CD14-positive monocyte (primary cell): ENCODE measurements at regions not wholly inside any gene's neighbourhood (a gene's known extent, or its start where the extent isn't known, plus 50 kb on each side); places are given as distances from the start of the nearest gene placed in this dataset.
A peak's percentile ranks its signal among the peaks of the same experiment; 100 is the strongest.

Experiments
- DNase-seq, 3 donors: peaks; one replicate each; pipeline ENCODE4 v3.0.0-alpha.2; 2011 to 2022
- H2AFZ ChIP-seq: 2 replicates; pipeline ENCODE4 v1.6.0; 2012; ENCODE audit warnings: mild to moderate bottlenecking, low read depth, low read length, inconsistent platforms; ENCODE audit not compliant: insufficient read depth, poor library complexity, severe bottlenecking
- H3K27ac ChIP-seq, 2 donors: 1 replicate in 1 of 2; 2 replicates in 1 of 2; pipeline ENCODE4 v1.5.1; 2012 to 2013; ENCODE audit warnings: low read length in 2 of 2, control low read depth in 1 of 2, inconsistent platforms in 1 of 2, low read depth in 1 of 2, mild to moderate bottlenecking in 1 of 2
- H3K27me3 ChIP-seq, 2 donors: one replicate each; pipeline versions ENCODE4 v1.6.0 to v1.6.1; 2011 to 2013; ENCODE audit warnings: low read length in 2 of 2; ENCODE audit not compliant: control insufficient read depth in 2 of 2, insufficient read depth in 2 of 2
- H3K36me3 ChIP-seq, 2 donors: replicated peaks in 1 of 2; 1 replicate in 1 of 2; 2 replicates in 1 of 2; pipeline versions ENCODE4 v1.5.1 to v1.6.1; 2012 to 2013; ENCODE audit warnings: low read length in 2 of 2, control low read depth in 1 of 2, inconsistent platforms in 1 of 2, mild to moderate bottlenecking in 1 of 2; ENCODE audit not compliant: insufficient read depth in 2 of 2, control insufficient read depth in 1 of 2
- H3K4me1 ChIP-seq, 2 donors: 1 replicate in 1 of 2; 2 replicates in 1 of 2; pipeline versions ENCODE4 v1.5.1 to v1.6.1; 2012 to 2013; ENCODE audit warnings: low read length in 2 of 2, control low read depth in 1 of 2, inconsistent platforms in 1 of 2, mild to moderate bottlenecking in 1 of 2, moderate library complexity in 1 of 2; ENCODE audit not compliant: insufficient read depth in 2 of 2, control insufficient read depth in 1 of 2
- H3K4me2 ChIP-seq: replicated peaks from 2 replicates; pipeline ENCODE3; 2012; ENCODE audit warnings: low read length, moderate library complexity, mild to moderate bottlenecking; ENCODE audit not compliant: poor library complexity, severe bottlenecking; ENCODE audit errors: extremely low read depth
- H3K4me3 ChIP-seq, 3 experiments: fragments of 200-600 bp in 1 of 3; sonication (generic) in 1 of 3; replicated peaks in 1 of 3; 1 replicate in 2 of 3; 2 replicates in 1 of 3; pipeline ENCODE4 v1.5.1; 2011 to 2013; ENCODE audit warnings: low read length in 3 of 3, mild to moderate bottlenecking in 3 of 3, control low read depth in 2 of 3, low read depth in 2 of 3, inconsistent platforms in 1 of 3, moderate library complexity in 1 of 3
- H3K79me2 ChIP-seq: 2 replicates; pipeline ENCODE4 v1.6.0; 2012; ENCODE audit warnings: mild to moderate bottlenecking, control low read depth, inconsistent platforms, low read length, moderate library complexity; ENCODE audit not compliant: insufficient read depth
- H3K9ac ChIP-seq: 2 replicates; pipeline ENCODE4 v1.6.0; 2017; ENCODE audit warnings: low read length, mild to moderate bottlenecking; ENCODE audit not compliant: insufficient read depth, poor library complexity, severe bottlenecking
- H3K9me3 ChIP-seq, 2 donors: replicated peaks in 1 of 2; 1 replicate in 1 of 2; 2 replicates in 1 of 2; pipeline versions ENCODE4 v1.5.1 to v1.6.1; 2012 to 2013; ENCODE audit warnings: low read length in 2 of 2, control low read depth in 1 of 2; ENCODE audit not compliant: control insufficient read depth in 1 of 2, insufficient read depth in 1 of 2
- H4K20me1 ChIP-seq: 2 replicates; pipeline ENCODE4 v1.6.0; 2012; ENCODE audit warnings: mild to moderate bottlenecking, low read length, control low read depth, moderate library complexity; ENCODE audit not compliant: insufficient read depth
- H3K27ac Mint-ChIP-seq, 7 donors: one replicate each; pipeline ENCODE4 v1.8.0; 2020; ENCODE audit warnings: mild to moderate bottlenecking in 7 of 7, mixed read lengths in 7 of 7, moderate library complexity in 6 of 7, inconsistent platforms in 2 of 7
- H3K27me3 Mint-ChIP-seq, 3 donors: one replicate each; pipeline ENCODE4 v1.8.0; 2021 to 2022; ENCODE audit warnings: low read depth in 3 of 3, mild to moderate bottlenecking in 3 of 3, mixed read lengths in 3 of 3, moderate library complexity in 3 of 3, inconsistent platforms in 1 of 3
- H3K36me3 Mint-ChIP-seq, 2 donors: one replicate each; pipeline ENCODE4 v1.8.0; 2020; ENCODE audit warnings: mixed read lengths in 2 of 2, inconsistent platforms in 1 of 2, mild to moderate bottlenecking in 1 of 2
- H3K4me1 Mint-ChIP-seq: one replicate; pipeline ENCODE4 v1.8.0; 2020; ENCODE audit warnings: mild to moderate bottlenecking, mixed read lengths
- H3K4me3 Mint-ChIP-seq, 2 donors: one replicate each; pipeline ENCODE4 v1.8.0; 2020; ENCODE audit warnings: mild to moderate bottlenecking in 2 of 2, mixed read lengths in 2 of 2, moderate library complexity in 1 of 2
- H3K9me3 Mint-ChIP-seq, 7 donors: one replicate each; pipeline ENCODE4 v1.8.0; 2020 to 2022; ENCODE audit warnings: mixed read lengths in 7 of 7, mild to moderate bottlenecking in 6 of 7, moderate library complexity in 6 of 7, inconsistent platforms in 2 of 7
- WGBS: methylation state at CpG from one replicate; pipeline ENCODE4 v1.1.5; 2013; ENCODE audit warnings: missing lambda C conversion rate; ENCODE audit not compliant: insufficient coverage; 5-methylcytosine and 5-hydroxymethylcytosine counted together
- intact Hi-C, 2 donors: fragments of 100-400 bp; cut with micrococcal nuclease; formaldehyde crosslinking; loops; one replicate each; pipeline versions ENCODE4 v1.15.0 to v1.15.1; 2023
- TF ChIP-seq, protein P1 (sequence below): fragments of 200-600 bp; IDR thresholded peaks from one replicate; pipeline ENCODE4 v1.8.0; 2022; ENCODE audit warnings: antibody characterized with exemption, mild to moderate bottlenecking

DNA sequence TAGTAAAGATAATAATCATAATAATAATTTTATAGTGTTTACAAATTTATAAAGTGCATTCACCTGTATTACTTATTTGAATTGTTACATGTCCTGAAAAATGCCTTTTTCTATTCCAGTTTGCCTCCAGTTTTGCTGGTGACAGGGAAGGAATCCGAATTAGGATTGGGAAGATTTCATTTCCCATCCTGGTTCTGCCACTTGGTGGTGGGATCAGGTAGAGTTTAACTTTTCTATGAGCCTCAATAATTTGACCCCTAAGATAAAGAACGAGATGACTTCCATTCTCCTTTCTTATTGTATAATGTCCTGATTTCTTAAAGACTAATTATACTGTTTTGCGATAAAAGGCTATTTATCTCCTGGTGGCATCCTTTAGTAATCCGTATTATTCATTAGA lies 1090.9 kb downstream of the RAPGEF2 start:
- H3K9me3 Mint-ChIP-seq = peaks cover 0 to 15% (median 2%) of the 10 kb centered on the region in 7 donors
- Histone ChIP-seq H3K9ac (no peak overlapping the region), H3K4me1 (no peaks in the 10 kb centered on the region), H3K27me3 (no peaks in the 10 kb centered on the region), H3K4me2 (no peak overlapping the region), H4K20me1 (no peaks in the 10 kb centered on the region), H3K4me3 (no peak overlapping the region), H3K36me3 (no peaks in the 10 kb centered on the region), H3K27ac (no peak overlapping the region), H3K9me3 (peaks cover 0 to 5% of the 10 kb centered on the region in 2 donors), H3K79me2 (no peaks in the 10 kb centered on the region), H2AFZ (no peak overlapping the region)
- no peak overlapping the region for H3K27ac Mint-ChIP-seq
- H3K36me3 Mint-ChIP-seq = no peaks in the 10 kb centered on the region
- H3K4me1 Mint-ChIP-seq = no peaks in the 10 kb centered on the region
- intact Hi-C loops = no loop called here
- H3K27me3 Mint-ChIP-seq = peaks cover 0 to 1% (median 1%) of the 10 kb centered on the region in 3 donors
- TF ChIP-seq, protein P1, sequence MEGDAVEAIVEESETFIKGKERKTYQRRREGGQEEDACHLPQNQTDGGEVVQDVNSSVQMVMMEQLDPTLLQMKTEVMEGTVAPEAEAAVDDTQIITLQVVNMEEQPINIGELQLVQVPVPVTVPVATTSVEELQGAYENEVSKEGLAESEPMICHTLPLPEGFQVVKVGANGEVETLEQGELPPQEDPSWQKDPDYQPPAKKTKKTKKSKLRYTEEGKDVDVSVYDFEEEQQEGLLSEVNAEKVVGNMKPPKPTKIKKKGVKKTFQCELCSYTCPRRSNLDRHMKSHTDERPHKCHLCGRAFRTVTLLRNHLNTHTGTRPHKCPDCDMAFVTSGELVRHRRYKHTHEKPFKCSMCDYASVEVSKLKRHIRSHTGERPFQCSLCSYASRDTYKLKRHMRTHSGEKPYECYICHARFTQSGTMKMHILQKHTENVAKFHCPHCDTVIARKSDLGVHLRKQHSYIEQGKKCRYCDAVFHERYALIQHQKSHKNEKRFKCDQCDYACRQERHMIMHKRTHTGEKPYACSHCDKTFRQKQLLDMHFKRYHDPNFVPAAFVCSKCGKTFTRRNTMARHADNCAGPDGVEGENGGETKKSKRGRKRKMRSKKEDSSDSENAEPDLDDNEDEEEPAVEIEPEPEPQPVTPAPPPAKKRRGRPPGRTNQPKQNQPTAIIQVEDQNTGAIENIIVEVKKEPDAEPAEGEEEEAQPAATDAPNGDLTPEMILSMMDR = no peak
- WGBS = 100% methylated on average over 1 of the region's 4 CpGs
- no peak overlapping the region for H3K4me3 Mint-ChIP-seq
- DNase-seq = no peak

DNA sequence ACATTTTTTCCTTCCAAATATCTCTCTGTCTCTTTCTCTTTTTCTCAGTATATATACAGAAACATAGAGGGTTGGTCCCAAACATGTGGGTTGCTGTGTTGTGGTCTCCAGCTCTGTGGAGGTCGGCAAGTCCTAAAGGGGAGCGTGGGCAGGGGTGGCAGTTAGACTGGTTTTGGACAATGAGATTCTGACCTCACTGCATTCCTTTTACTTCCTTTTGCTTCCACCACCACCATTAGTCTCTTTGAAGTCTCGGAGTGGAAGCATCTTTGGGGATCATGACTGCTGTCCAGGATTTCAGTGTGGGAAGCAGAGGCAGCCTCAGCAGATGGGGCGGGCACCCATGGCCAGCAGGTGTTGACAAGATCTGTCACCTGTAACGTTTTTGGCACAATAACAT lies 1091.8 kb downstream of the RAPGEF2 start:
- WGBS = no CpG with 5 or more reads among the region's 5 CpGs
- Histone ChIP-seq H3K9ac (no peak overlapping the region), H2AFZ (no peak overlapping the region), H4K20me1 (no peaks in the 10 kb centered on the region), H3K27ac (no peak overlapping the region), H3K4me1 (no peaks in the 10 kb centered on the region), H3K79me2 (no peaks in the 10 kb centered on the region), H3K4me3 (no peak overlapping the region), H3K36me3 (no peaks in the 10 kb centered on the region), H3K9me3 (peaks cover 0 to 5% of the 10 kb centered on the region in 2 donors), H3K27me3 (no peaks in the 10 kb centered on the region), H3K4me2 (no peak overlapping the region)
- Mint-ChIP-seq H3K4me1 (no peaks in the 10 kb centered on the region), H3K4me3 (no peak overlapping the region), H3K9me3 (peaks cover 0 to 18% (median 4%) of the 10 kb centered on the region in 7 donors), H3K27me3 (peaks cover 0 to 1% (median 1%) of the 10 kb centered on the region in 3 donors), H3K27ac (peak overlapping the region in 1 of 7 donors; percentile 3), H3K36me3 (no peaks in the 10 kb centered on the region)
- intact Hi-C loops = no loop called here
- TF ChIP-seq, protein P1 = no peak
- no peak for DNase-seq
